Endodermal cell (in vitro differentiated cells): ENCODE measurements at regions not wholly inside any gene's neighbourhood (a gene's known extent, or its start where the extent isn't known, plus 50 kb on each side); places are given as distances from the start of the nearest gene placed in this dataset.

Experiments
- DNase-seq: peaks from one replicate; pipeline ENCODE4 v3.0.0-alpha.2; 2017
- H3K27ac ChIP-seq: 2 replicates; pipeline ENCODE4 v1.5.1; 2013; ENCODE audit warnings: mild to moderate bottlenecking, low read depth, low read length, moderate library complexity
- H3K27me3 ChIP-seq: 2 replicates; pipeline ENCODE4 v1.6.1; 2013; ENCODE audit warnings: mild to moderate bottlenecking, low read length, moderate library complexity; ENCODE audit not compliant: insufficient read depth, control insufficient read depth, poor library complexity, severe bottlenecking
- H3K36me3 ChIP-seq: 2 replicates; pipeline ENCODE4 v1.7.0; 2013; ENCODE audit warnings: mild to moderate bottlenecking, low read length, moderate library complexity; ENCODE audit not compliant: control insufficient read depth, insufficient read depth
- H3K4me1 ChIP-seq: one replicate; pipeline ENCODE4 v1.7.0; 2013; ENCODE audit warnings: low read length; ENCODE audit not compliant: control insufficient read depth, insufficient read depth
- H3K4me3 ChIP-seq: 2 replicates; pipeline ENCODE4 v1.5.1; 2013; ENCODE audit warnings: mild to moderate bottlenecking, low read length, moderate library complexity
- H3K9ac ChIP-seq: 2 replicates; pipeline ENCODE4 v1.6.1; 2013; ENCODE audit warnings: mild to moderate bottlenecking, low read length, moderate library complexity; ENCODE audit not compliant: poor library complexity, severe bottlenecking; ENCODE audit errors: extremely low read depth
- H3K9me3 ChIP-seq: 2 replicates; pipeline ENCODE4 v1.6.1; 2013; ENCODE audit warnings: mild to moderate bottlenecking, low read length, moderate library complexity; ENCODE audit not compliant: control insufficient read depth
- H3K27ac Mint-ChIP-seq: 2 replicates; pipeline ENCODE4 v1.8.0; 2020; ENCODE audit warnings: mixed read lengths
- H3K27me3 Mint-ChIP-seq: 2 replicates; pipeline ENCODE4 v1.8.0; 2021; ENCODE audit warnings: mild to moderate bottlenecking, mixed read lengths; ENCODE audit not compliant: insufficient read depth
- H3K36me3 Mint-ChIP-seq: 2 replicates; pipeline ENCODE4 v1.8.0; 2020; ENCODE audit warnings: low read depth, mixed read lengths
- H3K4me1 Mint-ChIP-seq: 2 replicates; pipeline ENCODE4 v1.8.0; 2020; ENCODE audit warnings: mixed read lengths
- H3K4me3 Mint-ChIP-seq: 2 replicates; pipeline ENCODE4 v1.8.0; 2020; ENCODE audit warnings: mild to moderate bottlenecking, moderate library complexity, mixed read lengths
- H3K9me3 Mint-ChIP-seq: 2 replicates; pipeline ENCODE4 v1.8.0; 2020; ENCODE audit warnings: mild to moderate bottlenecking, mixed read lengths
- WGBS, 2 experiments: methylation state at CpG; one replicate each; pipeline versions ENCODE4 v1.1.5 to v1.1.7; 2013; ENCODE audit warnings: missing lambda C conversion rate in 2 of 2, mixed read lengths in 1 of 2; ENCODE audit not compliant: insufficient coverage in 1 of 2, insufficient read length in 1 of 2; 5-methylcytosine and 5-hydroxymethylcytosine counted together
- TF ChIP-seq, protein P1 (sequence below): fragments of 200-600 bp; sonication (generic); conservative IDR thresholded peaks from 2 replicates; pipeline ENCODE4 v1.5.0; 2021; ENCODE audit warnings: antibody characterized with exemption, mild to moderate bottlenecking

DNA sequence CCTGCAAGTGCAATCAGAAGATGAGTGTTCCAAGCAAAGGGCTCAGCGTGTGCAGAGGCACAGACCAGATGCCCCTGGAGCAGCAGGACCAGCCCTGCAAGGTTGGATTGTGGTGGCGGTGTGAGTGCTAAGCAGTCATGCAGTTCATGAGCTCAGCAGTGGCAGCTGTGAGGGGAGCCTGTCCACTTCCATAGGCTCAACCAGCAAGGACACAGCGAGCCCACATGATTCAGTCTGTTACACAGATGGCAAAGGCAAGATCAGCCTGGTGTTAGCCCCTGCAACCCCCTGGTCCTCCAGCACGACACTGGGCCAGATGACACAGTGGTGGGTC lies 95.9 kb upstream of the PRR23E start:
- no peaks in the 10 kb centered on the region for H3K36me3 Mint-ChIP-seq
- no peak overlapping the region for H3K4me3 Mint-ChIP-seq
- Histone ChIP-seq H3K27me3 (no peaks in the 10 kb centered on the region), H3K9me3 (no peaks in the 10 kb centered on the region), H3K27ac (no peak overlapping the region), H3K4me3 (no peak overlapping the region), H3K9ac (no peak overlapping the region), H3K36me3 (no peaks in the 10 kb centered on the region), H3K4me1 (no peaks in the 10 kb centered on the region)
- WGBS, 2 experiments = 88 to 89% methylated on average over 4 of the region's 4 CpGs
- DNase-seq = no peak
- no peak overlapping the region for H3K27ac Mint-ChIP-seq
- H3K9me3 Mint-ChIP-seq = peaks cover 10% of the 10 kb centered on the region
- no peaks in the 10 kb centered on the region for H3K4me1 Mint-ChIP-seq
- TF ChIP-seq, protein P1, sequence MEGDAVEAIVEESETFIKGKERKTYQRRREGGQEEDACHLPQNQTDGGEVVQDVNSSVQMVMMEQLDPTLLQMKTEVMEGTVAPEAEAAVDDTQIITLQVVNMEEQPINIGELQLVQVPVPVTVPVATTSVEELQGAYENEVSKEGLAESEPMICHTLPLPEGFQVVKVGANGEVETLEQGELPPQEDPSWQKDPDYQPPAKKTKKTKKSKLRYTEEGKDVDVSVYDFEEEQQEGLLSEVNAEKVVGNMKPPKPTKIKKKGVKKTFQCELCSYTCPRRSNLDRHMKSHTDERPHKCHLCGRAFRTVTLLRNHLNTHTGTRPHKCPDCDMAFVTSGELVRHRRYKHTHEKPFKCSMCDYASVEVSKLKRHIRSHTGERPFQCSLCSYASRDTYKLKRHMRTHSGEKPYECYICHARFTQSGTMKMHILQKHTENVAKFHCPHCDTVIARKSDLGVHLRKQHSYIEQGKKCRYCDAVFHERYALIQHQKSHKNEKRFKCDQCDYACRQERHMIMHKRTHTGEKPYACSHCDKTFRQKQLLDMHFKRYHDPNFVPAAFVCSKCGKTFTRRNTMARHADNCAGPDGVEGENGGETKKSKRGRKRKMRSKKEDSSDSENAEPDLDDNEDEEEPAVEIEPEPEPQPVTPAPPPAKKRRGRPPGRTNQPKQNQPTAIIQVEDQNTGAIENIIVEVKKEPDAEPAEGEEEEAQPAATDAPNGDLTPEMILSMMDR = no peak
- H3K27me3 Mint-ChIP-seq = no peaks in the 10 kb centered on the region

DNA sequence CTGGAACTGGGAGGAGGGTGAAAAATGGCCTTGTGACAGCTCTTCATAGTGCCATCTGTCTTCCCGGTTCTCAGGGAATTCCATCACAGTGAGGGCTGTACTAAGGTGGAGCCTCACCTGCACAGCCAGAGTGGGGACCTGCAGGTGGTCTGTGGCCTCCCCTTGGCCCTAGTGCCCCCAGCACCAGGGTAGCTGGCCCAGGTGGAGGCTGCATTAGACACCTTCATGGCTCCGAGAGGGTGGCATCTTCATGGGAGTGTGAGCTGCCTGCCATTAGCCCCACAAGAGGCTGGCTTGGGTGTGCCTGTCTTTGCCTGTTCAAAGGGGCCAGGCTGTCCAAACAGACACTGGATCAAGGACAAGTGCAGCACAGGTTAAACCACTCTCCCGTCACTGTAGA lies 95.5 kb upstream of the PRR23E start:
- no peaks in the 10 kb centered on the region for H3K27me3 ChIP-seq
- TF ChIP-seq, protein P1 = no peak
- no peaks in the 10 kb centered on the region for H3K9me3 ChIP-seq
- H3K4me1 ChIP-seq = no peaks in the 10 kb centered on the region
- no peak for DNase-seq
- Mint-ChIP-seq H3K4me1 (no peaks in the 10 kb centered on the region), H3K27me3 (no peaks in the 10 kb centered on the region), H3K36me3 (no peaks in the 10 kb centered on the region), H3K27ac (no peak overlapping the region), H3K9me3 (peaks cover 10% of the 10 kb centered on the region), H3K4me3 (no peak overlapping the region)
- no peak overlapping the region for H3K27ac ChIP-seq
- H3K4me3 ChIP-seq = no peak overlapping the region
- 75 to 89% methylated on average over 2 to 3 of the region's 3 CpGs for WGBS, 2 experiments
- no peak overlapping the region for H3K9ac ChIP-seq
- no peaks in the 10 kb centered on the region for H3K36me3 ChIP-seq

DNA sequence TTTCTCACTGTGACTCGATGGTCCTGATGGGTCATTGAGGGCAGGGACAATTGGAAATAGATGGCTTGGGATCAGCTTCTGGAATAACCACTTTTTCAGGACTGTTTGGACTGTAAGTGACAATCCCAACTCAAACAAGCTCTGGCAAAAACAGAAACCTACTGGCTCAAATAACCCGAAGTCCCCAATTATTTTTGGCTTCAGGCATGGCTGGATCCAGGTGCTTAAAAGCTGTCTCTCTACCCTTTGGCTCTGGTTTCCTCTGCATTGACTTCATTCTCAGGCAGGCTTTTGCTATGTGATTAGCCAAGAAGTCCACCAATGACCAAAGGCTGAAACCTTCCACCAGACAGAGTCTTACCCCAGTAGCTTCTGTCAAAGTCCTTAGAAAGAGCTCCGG lies 92.9 kb upstream of the PRR23E start:
- Histone ChIP-seq H3K9ac (no peak overlapping the region), H3K4me1 (no peaks in the 10 kb centered on the region), H3K27ac (no peak overlapping the region), H3K36me3 (no peaks in the 10 kb centered on the region), H3K27me3 (no peaks in the 10 kb centered on the region), H3K4me3 (no peak overlapping the region), H3K9me3 (no peaks in the 10 kb centered on the region)
- Mint-ChIP-seq H3K27ac (no peak overlapping the region), H3K27me3 (no peaks in the 10 kb centered on the region), H3K36me3 (no peaks in the 10 kb centered on the region), H3K9me3 (peaks cover 10% of the 10 kb centered on the region), H3K4me3 (no peak overlapping the region), H3K4me1 (no peaks in the 10 kb centered on the region)
- 88 to 100% methylated on average over 1 to 3 of the region's 3 CpGs for WGBS, 2 experiments
- TF ChIP-seq, protein P1 = no peak
- no peak for DNase-seq
